Neural cell (in vitro differentiated cells): ENCODE measurements at regions not wholly inside any gene's neighbourhood (a gene's known extent, or its start where the extent isn't known, plus 50 kb on each side); places are given as distances from the start of the nearest gene placed in this dataset.
"Not testable (repeated sequence)": the region's sequence is repeated elsewhere in the genome, so short reads cannot be mapped to it uniquely, and the experiment has no call there.

Experiments
- CTCF ChIP-seq: fragments of 450-650 bp; IDR thresholded peaks from 2 replicates; pipeline ENCODE4 v1.5.1; 2014; ENCODE audit warnings: antibody characterized with exemption, mild to moderate bottlenecking, moderate library complexity; ENCODE audit not compliant: poor library complexity, severe bottlenecking
- EZH2 ChIP-seq: fragments of 200-600, 300-800 bp; shearing (Covaris generic), sonication (generic); IDR thresholded peaks from 2 replicates; pipeline ENCODE4 v1.6.1; 2014; ENCODE audit warnings: antibody characterized with exemption, low read length, borderline replicate concordance, mild to moderate bottlenecking; ENCODE audit not compliant: insufficient read depth, poor library complexity, severe bottlenecking

- TF ChIP-seq CTCF, EZH2: not testable (repeated sequence)
Observed at GRCh38 chr6:50571230-50571629, 142.1 kb upstream of the TFAP2D start.
